GM12892 (cell line): ENCODE measurements at regions not wholly inside any gene's neighbourhood (a gene's known extent, or its start where the extent isn't known, plus 50 kb on each side); places are given as distances from the start of the nearest gene placed in this dataset.
"Not testable (repeated sequence)": the region's sequence is repeated elsewhere in the genome, so short reads cannot be mapped to it uniquely, and the experiment has no call there.

Experiments
- DNase-seq: peaks from one replicate; pipeline ENCODE4 v3.0.0; 2011; ENCODE audit not compliant: insufficient read length
- FAIRE-seq: peaks from 2 replicates; lab custom pipeline; 2011; peaks lifted over from hg19 to GRCh38; lab: Jason Lieb, UNC
- POLR2A ChIP-seq: IDR thresholded peaks from 2 replicates; pipeline ENCODE4 v1.6.1; 2011; ENCODE audit warnings: low read depth, low read length, control low read depth
- POLR2AphosphoS5 ChIP-seq: IDR thresholded peaks from 2 replicates; pipeline ENCODE4 v1.6.1; 2011; ENCODE audit warnings: low read depth, low read length, control low read depth
- TAF1 ChIP-seq: IDR thresholded peaks from 2 replicates; pipeline ENCODE4 v1.6.1; 2011; ENCODE audit warnings: low read depth, mild to moderate bottlenecking, control low read depth, low read length, borderline replicate concordance

- no peak for TF ChIP-seq TAF1
- TF ChIP-seq POLR2AphosphoS5, result no peak
- no peak for TF ChIP-seq POLR2A
- FAIRE-seq (no peak), DNase-seq (no peak)
These were observed 156.6 kb upstream of the TRIM24 start for GRCh38 chr7:138303230-138304070.

- TF ChIP-seq POLR2AphosphoS5 (no peak), TAF1 (no peak)
- FAIRE-seq (no peak), DNase-seq (no peak)
These were observed 156.1 kb upstream of the TRIM24 start for GRCh38 chr7:138304071-138304320.

DNA sequence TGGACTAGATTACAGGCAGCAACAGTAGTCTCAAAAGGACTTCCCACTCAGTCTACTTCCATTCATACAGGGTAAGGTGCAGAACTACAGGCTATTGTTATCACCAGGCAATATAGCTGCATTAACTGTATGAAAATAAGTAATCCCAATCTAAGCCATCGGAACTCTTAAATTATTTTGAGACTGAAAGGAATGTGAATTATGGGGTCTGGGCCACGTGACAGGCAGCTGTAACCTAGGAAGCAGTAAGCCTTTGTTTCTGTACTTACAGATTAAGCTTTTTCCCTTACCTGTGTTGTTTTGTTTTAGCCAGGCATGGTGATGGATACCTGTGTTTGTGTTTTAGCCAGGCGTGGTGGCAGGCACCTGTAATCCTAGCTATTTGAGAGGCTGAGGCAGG lies 152.4 kb upstream of the TRIM24 start:
- FAIRE-seq, result no peak
- DNase-seq, result no peak
- TF ChIP-seq POLR2AphosphoS5, result no peak
- TF ChIP-seq POLR2A, result no peak
- no peak for TF ChIP-seq TAF1

DNA sequence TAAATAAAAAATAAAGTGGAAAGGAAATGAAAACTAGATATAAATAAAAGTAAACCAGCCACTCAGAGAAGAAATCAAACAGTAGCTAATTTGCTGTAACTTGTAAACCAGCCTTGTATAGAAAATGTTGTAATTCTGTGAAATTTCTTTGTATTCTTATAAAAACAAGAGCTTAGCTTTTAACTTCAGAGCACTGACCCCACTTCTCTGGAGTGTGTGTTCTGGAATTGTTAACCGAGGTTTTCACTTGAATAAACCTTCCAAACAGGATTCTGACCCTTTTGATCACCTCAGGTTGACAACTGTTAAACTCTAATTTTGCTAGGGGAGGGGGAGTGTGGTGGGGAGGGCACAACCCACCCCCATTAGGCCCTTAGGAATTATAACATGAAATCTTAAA lies 151.9 kb upstream of the TRIM24 start:
- no peak for DNase-seq
- no peak for FAIRE-seq
- TF ChIP-seq POLR2A (no peak), TAF1 (no peak), POLR2AphosphoS5 (no peak)

DNA sequence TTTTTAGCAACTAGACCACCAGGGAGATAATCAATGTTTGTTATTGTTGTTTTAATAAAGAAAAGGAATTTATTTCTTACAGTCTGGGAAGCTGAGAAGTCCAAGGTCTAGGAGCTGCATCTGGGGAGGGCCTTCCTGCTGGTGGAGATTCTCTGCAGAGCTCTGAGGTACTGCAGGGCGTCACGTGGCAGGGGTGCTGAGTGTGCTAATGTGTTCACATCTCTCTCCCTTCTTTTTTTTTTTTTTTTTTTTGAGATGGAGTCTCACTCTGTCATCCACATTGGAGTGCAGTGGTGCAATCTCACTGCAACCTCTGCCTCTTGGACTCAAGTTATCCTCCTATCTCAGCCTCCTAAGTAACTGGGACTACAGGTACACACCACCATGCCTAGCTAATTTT lies 150.9 kb upstream of the TRIM24 start:
- TF ChIP-seq POLR2A (no peak), POLR2AphosphoS5 (no peak), TAF1 (no peak)
- FAIRE-seq, result no peak

DNA sequence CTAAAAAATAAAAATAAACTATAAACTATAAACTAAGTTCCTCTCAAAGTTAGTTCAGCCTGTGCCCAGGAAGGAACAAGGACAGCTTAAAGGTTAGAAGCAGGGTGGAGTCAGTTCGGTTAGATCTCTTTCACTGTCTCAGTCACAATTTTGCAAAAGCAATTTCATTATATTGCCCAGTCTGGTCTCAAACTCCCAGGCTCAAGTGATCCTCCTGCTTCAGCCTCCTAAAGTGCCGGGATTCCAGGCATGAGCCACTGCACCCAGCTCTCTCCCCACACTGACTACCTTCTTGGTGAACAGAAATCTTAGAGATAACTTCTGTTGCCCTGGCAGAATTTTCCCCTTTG lies 146.3 kb upstream of the TRIM24 start:
- TF ChIP-seq TAF1 (no peak), POLR2A (no peak), POLR2AphosphoS5 (no peak)
- DNase-seq, result no peak
- no peak for FAIRE-seq

More for the DNA sequence above, 150.9 kb upstream of the TRIM24 start:
- DNase-seq, result no peak

- no peak for TF ChIP-seq TAF1
- no peak for TF ChIP-seq POLR2AphosphoS5
- no peak for TF ChIP-seq POLR2A
- no peak for FAIRE-seq
- no peak for DNase-seq
These were observed 143.5 kb upstream of the TRIM24 start for GRCh38 chr7:138316421-138317043.

DNA sequence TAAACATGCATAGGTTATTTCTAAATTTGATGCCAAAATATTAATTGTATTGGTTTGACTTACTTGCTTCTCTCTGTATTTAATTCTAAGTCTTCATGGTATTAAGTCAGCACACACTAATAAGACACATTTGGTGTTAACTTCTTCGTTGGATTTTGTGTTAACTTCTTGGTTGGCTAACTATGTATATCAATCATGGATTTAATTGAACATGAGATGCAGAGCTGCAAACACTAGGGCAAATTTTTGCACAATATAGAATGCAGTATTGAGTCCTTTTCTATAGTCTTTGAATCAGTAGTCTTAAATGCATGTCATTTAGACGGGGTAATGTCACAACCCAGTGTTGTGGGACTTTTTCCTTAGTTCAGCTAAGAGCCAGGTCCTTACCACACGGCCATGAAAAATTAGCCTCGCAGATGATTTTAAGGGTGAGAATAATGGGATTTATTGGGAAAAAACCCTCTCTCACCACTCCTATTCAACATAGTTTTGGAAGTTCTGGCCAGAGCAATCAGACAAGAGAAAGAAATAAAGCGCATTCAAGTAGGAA lies 142.9 kb upstream of the TRIM24 start:
- FAIRE-seq, result no peak

DNA sequence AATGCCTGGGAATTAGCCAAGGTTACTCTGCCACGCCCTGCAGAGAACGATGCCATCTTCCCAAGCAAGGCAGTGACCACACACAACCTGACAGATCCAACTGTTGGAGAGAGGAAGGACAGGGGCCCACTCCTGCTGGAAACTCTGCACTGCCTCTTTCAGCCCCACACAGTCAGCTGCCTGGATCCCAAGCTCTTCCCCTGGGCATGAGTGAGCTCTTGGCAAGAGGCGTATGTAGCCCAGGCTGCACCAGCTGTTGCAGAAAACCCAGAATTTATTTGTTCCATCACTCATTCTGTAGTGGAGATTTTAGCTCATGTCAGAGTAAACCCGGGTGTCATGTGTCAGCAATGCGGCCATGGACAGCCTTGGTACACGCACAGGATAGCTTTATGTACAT lies 135.1 kb upstream of the TRIM24 start:
- no peak for TF ChIP-seq POLR2AphosphoS5
- TF ChIP-seq TAF1, result no peak
- TF ChIP-seq POLR2A, result no peak
- FAIRE-seq (no peak), DNase-seq (no peak)

More for the DNA sequence above, 142.9 kb upstream of the TRIM24 start:
- no peak for TF ChIP-seq POLR2A
- no peak for TF ChIP-seq POLR2AphosphoS5
- TF ChIP-seq TAF1, result no peak
- no peak for DNase-seq

DNA sequence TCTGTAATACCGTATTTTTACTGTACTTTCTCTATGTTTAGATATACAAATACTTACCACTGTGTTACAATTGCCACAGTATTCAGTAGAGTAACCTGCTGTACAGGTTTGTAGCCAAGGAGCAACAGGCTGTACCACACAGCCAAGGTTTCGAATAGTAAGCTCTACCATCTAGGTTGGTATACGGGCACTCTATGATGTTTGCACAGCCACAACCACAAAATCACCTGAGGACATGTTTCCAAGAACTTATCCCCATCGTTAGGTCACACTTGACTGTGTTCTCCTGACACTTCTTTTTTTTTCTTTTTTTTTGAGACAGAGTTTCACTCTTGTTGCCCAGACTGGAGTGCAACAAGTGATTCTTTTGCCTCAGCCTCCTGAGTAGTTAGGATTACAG lies 134.6 kb upstream of the TRIM24 start:
- DNase-seq (no peak), FAIRE-seq (no peak)
- TF ChIP-seq TAF1 (no peak), POLR2AphosphoS5 (no peak), POLR2A (no peak)

- FAIRE-seq, result no peak
- no peak for DNase-seq
- no peak for TF ChIP-seq POLR2A
- no peak for TF ChIP-seq POLR2AphosphoS5
- TF ChIP-seq TAF1, result no peak
These were observed 131.8 kb upstream of the TRIM24 start for GRCh38 chr7:138328215-138328614.

DNA sequence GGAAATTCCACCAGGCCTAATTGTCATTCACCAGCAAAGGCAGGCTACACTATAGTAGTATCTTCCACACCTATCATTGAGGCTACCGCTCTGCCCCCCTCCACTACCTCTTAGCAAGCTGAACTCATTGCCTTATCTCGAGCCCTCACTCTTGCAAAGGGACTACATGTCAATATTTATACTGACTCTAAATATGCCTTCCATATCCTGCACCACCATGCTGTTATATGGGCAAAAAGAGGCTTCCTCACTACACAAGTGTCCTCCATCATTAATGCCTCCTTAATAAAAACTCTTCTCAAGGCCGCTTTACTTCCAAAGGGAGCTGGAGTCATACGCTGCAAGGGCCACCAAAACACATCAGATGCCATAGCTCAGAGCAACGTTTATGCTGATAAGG lies 127.2 kb upstream of the TRIM24 start:
- not testable (repeated sequence) for DNase-seq, FAIRE-seq

DNA sequence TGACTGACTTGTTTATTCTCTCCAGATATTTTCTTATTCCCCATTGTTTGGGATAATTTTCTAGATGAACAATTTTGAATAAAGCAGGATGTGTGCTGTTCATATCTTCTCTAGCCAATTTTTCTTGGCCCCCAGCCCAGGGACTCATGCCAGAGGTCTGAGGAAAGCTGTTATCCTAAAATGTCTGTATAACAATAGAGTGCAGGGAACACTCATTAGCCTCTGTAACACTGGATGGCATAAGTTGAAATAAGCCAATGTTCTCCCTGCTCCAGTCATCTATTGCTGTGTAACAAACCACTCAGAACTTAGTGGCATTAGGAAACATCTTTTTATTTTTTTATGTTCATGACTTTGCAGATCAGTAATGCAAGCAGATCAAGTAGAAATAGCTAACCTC lies 121.7 kb upstream of the TRIM24 start:
- no peak for DNase-seq
- FAIRE-seq, result no peak
- TF ChIP-seq POLR2A (no peak), TAF1 (no peak), POLR2AphosphoS5 (no peak)

DNA sequence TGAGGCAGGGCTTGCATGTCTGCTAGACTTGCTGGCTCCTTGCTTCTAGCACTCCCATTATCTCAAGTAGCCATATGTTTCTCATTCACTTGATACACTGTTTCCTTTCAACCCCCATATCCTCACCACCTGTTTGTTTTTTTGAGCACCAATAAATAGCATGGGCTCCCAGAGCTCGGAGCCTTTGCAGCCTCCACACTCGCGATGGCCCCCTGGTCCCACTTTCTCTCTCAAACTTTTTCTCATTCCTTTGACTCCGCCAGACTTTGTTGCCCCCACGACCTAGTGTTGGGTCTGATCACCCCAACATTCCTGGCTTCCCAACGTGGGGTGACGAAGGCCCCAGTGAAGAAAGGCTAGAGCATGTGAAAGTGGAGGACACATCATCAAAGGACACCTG lies 120.8 kb upstream of the TRIM24 start:
- DNase-seq, FAIRE-seq: not testable (repeated sequence)
